Upper lobe of right lung (tissue), 1 donor: ENCODE measurements at regions not wholly inside any gene's neighbourhood (a gene's known extent, or its start where the extent isn't known, plus 50 kb on each side); places are given as distances from the start of the nearest gene placed in this dataset.

Experiments
- ATAC-seq: fragments of 200-7000 bp; cut with Tn5 transposase; one replicate; pipeline ENCODE4 v1.9.1; 2020; ENCODE audit warnings: mild to moderate bottlenecking, moderate library complexity
- DNase-seq: peaks from one replicate; pipeline ENCODE4 v3.0.0-alpha.2; 2020
- H3K27ac ChIP-seq: fragments of 200-600 bp; one replicate; pipeline ENCODE4 v1.8.0; 2022
- H3K27me3 ChIP-seq: fragments of 200-600 bp; one replicate; pipeline ENCODE4 v1.8.0; 2022; ENCODE audit warnings: mild to moderate bottlenecking
- H3K36me3 ChIP-seq: fragments of 200-600 bp; one replicate; pipeline ENCODE4 v1.8.0; 2022
- H3K4me1 ChIP-seq: fragments of 200-600 bp; one replicate; pipeline ENCODE4 v1.8.0; 2022
- H3K4me3 ChIP-seq: fragments of 200-600 bp; one replicate; pipeline ENCODE4 v1.8.0; 2022; ENCODE audit warnings: mild to moderate bottlenecking
- H3K9me3 ChIP-seq: fragments of 200-600 bp; one replicate; pipeline ENCODE4 v1.8.0; 2022
- CTCF ChIP-seq: fragments of 200-600 bp; IDR thresholded peaks from one replicate; pipeline ENCODE4 v1.8.0; 2022; ENCODE audit warnings: antibody characterized with exemption
- intact Hi-C: fragments of 100-400 bp; cut with DNase I; formaldehyde crosslinking; loops from one replicate; pipeline ENCODE4 v1.11.0; 2022
- donor health status: DM: no; HTN: yes; CAD: no; lungs with severe emphysema.

- Histone ChIP-seq H3K36me3 (no peaks in the 10 kb centered on the region), H3K27me3 (peaks cover 3% of the 10 kb centered on the region), H3K27ac (no peak overlapping the region), H3K9me3 (no peaks in the 10 kb centered on the region), H3K4me3 (no peak overlapping the region), H3K4me1 (no peaks in the 10 kb centered on the region)
- no peak for ATAC-seq
- TF ChIP-seq CTCF, result no peak
- no peak for DNase-seq
- intact Hi-C loops, result no loop called here
Observed at GRCh38 chr5:73256462-73256861, 83.5 kb downstream of the TMEM174 start.

GRCh38 chr5:73256012-73256411 is 83.0 kb downstream of the TMEM174 start:
- ATAC-seq, result no peak
- H3K4me1 ChIP-seq, result no peaks in the 10 kb centered on the region
- no peak for DNase-seq
- no peaks in the 10 kb centered on the region for H3K9me3 ChIP-seq
- no peaks in the 10 kb centered on the region for H3K36me3 ChIP-seq
- H3K27ac ChIP-seq, result no peak overlapping the region
- H3K4me3 ChIP-seq, result no peak overlapping the region
- TF ChIP-seq CTCF, result no peak
- H3K27me3 ChIP-seq, result peaks cover 7% of the 10 kb centered on the region
- intact Hi-C loops, result no loop called here

DNA sequence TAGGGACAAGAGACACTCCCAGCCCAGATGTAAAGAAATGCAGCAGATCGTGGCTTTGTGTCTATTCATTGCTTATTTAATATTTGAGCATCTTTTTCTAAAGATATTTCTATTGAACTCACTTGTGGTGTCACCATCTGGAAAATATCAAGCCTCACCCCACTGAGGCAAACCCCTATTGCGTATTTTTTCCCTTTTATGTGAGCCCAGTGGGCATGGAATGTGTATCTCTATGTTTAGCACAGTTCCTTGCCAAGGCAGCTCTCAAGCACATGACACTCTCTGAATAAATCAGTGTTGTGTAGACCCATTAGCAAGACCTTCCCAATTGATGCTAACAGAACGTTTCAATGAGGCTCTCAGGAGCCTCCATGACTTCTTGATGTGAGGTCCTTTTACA is 81.6 kb downstream of the TMEM174 start:
- intact Hi-C loops, result no loop called here
- TF ChIP-seq CTCF, result no peak
- ATAC-seq (peak; percentile 30), DNase-seq (no peak)
- no peaks in the 10 kb centered on the region for H3K9me3 ChIP-seq
- H3K27me3 ChIP-seq, result peaks cover 5% of the 10 kb centered on the region
- no peak overlapping the region for H3K4me3 ChIP-seq
- no peak overlapping the region for H3K27ac ChIP-seq
- H3K4me1 ChIP-seq, result no peaks in the 10 kb centered on the region
- H3K36me3 ChIP-seq, result no peaks in the 10 kb centered on the region

DNA sequence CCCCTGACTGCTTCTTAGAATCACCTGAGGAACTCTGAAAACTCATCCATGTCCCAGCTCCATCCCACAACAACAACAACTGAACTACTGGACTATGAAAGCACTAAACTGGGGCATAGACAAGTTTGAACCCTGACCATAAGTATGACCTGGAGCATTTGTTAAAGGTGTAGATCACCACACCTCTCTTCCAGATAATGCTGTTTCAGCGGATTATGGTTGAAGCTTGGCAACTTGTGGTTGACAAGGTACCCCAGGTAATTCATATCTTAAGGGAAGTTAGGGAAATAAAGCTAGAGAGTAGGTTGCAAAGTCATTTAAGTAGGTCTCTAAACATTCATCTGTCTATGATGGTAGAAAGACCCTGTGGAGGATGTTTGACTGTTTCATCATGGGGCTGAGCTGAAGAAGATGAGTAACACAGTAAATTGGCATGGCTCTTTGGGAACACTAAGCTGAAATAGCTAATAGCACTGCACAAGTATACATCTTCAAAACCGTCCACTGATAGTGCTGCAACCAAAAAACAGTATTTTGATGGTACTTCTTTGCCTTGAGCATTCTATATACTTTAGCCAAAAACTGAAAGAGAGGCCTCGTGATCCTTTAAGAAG is 80.2 kb downstream of the TMEM174 start:
- intact Hi-C loops, result no loop called here
- no peak for DNase-seq
- no peaks in the 10 kb centered on the region for H3K36me3 ChIP-seq
- TF ChIP-seq CTCF, result no peak
- no peak for ATAC-seq
- H3K4me1 ChIP-seq, result no peaks in the 10 kb centered on the region
- no peak overlapping the region for H3K4me3 ChIP-seq
- no peak overlapping the region for H3K27ac ChIP-seq
- H3K9me3 ChIP-seq, result no peaks in the 10 kb centered on the region
- peaks cover 13% of the 10 kb centered on the region for H3K27me3 ChIP-seq

DNA sequence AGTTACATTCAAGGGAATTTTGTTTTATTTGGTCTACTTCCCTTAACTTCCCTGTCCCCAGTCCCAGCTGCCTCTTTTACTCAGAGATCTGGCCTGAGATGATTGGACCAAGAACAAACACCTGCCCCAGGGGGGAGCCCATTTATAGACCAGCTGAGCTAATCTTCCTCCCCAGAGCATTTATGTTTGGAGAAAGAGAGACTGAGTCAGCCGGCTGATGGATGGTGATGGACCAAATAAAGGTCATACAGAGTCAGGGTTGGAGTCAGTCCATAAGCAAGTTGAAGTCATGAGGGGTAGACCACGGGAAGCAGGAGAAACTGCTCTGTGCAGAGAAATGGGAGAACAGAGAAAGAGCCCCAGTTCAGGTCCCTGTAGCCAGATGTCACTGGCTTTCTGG is 77.7 kb downstream of the TMEM174 start:
- H3K4me3 ChIP-seq, result no peak overlapping the region
- H3K27ac ChIP-seq, result no peak overlapping the region
- no peaks in the 10 kb centered on the region for H3K4me1 ChIP-seq
- no peak for TF ChIP-seq CTCF
- H3K27me3 ChIP-seq, result peaks cover 18% of the 10 kb centered on the region
- intact Hi-C loops, result no loop called here
- H3K9me3 ChIP-seq, result no peaks in the 10 kb centered on the region
- DNase-seq, result no peak
- no peaks in the 10 kb centered on the region for H3K36me3 ChIP-seq
- ATAC-seq, result no peak

- ATAC-seq, result no peak
- intact Hi-C loops, result no loop called here
- H3K4me3 ChIP-seq, result no peak overlapping the region
- TF ChIP-seq CTCF, result no peak
- H3K27me3 ChIP-seq, result peaks cover 36% of the 10 kb centered on the region
- H3K4me1 ChIP-seq, result no peaks in the 10 kb centered on the region
- H3K9me3 ChIP-seq, result no peaks in the 10 kb centered on the region
- DNase-seq, result no peak
- H3K36me3 ChIP-seq, result no peaks in the 10 kb centered on the region
- no peak overlapping the region for H3K27ac ChIP-seq
Observed at GRCh38 chr5:73242735-73243134, 69.7 kb downstream of the TMEM174 start.
